GM23338 (cell line): ENCODE measurements at regions not wholly inside any gene's neighbourhood (a gene's known extent, or its start where the extent isn't known, plus 50 kb on each side); places are given as distances from the start of the nearest gene placed in this dataset.

Experiments
- ATAC-seq: fragments of 200-7000 bp; cut with Tn5 transposase; 3 replicates; pipeline ENCODE4 v1.9.1; 2020
- DNase-seq: peaks from one replicate; pipeline ENCODE4 v3.0.0-alpha.2; 2015; ENCODE audit warnings: low spot score
- H2AFZ ChIP-seq: fragments of 200-600 bp; sonication (generic); 2 replicates; pipeline ENCODE4 v1.8.0; 2016; ENCODE audit warnings: antibody characterized with exemption, mild to moderate bottlenecking, moderate library complexity
- H3F3A ChIP-seq: fragments of 200-600 bp; sonication (generic); replicated peaks from 2 replicates; pipeline ENCODE4 v1.8.0; 2017; ENCODE audit warnings: antibody characterized with exemption, mixed run types, low read depth
- H3K27ac ChIP-seq: fragments of 200-600 bp; sonication (generic); 2 replicates; pipeline ENCODE4 v1.6.1; 2016; ENCODE audit warnings: low read depth
- H3K27me3 ChIP-seq: fragments of 200-600 bp; sonication (generic); 2 replicates; pipeline ENCODE4 v1.8.0; 2016; ENCODE audit warnings: mild to moderate bottlenecking, mixed run types, moderate library complexity; ENCODE audit not compliant: insufficient read depth
- H3K36me3 ChIP-seq: fragments of 200-600 bp; sonication (generic); 2 replicates; pipeline ENCODE4 v1.8.0; 2016; ENCODE audit warnings: mild to moderate bottlenecking; ENCODE audit not compliant: insufficient read depth
- H3K4me1 ChIP-seq: fragments of 200-600 bp; sonication (generic); 2 replicates; pipeline ENCODE4 v1.8.0; 2016; ENCODE audit warnings: mild to moderate bottlenecking, moderate library complexity; ENCODE audit not compliant: insufficient read depth
- H3K4me2 ChIP-seq: fragments of 200-600 bp; sonication (generic); 2 replicates; pipeline ENCODE4 v1.7.1; 2017; ENCODE audit warnings: mixed run types
- H3K4me3 ChIP-seq: fragments of 200-600 bp; sonication (generic); 2 replicates; pipeline ENCODE4 v1.6.1; 2016; ENCODE audit warnings: mixed run types
- H3K79me2 ChIP-seq: fragments of 200-600 bp; sonication (generic); replicated peaks from 2 replicates; pipeline ENCODE4 v1.8.0; 2017; ENCODE audit warnings: mild to moderate bottlenecking; ENCODE audit not compliant: insufficient read depth
- H3K9me2 ChIP-seq: fragments of 200-600 bp; sonication (generic); 2 replicates; pipeline ENCODE4 v1.8.0; 2017; ENCODE audit not compliant: insufficient read depth
- H4K20me1 ChIP-seq: fragments of 200-600 bp; sonication (generic); replicated peaks from 2 replicates; pipeline ENCODE4 v1.8.0; 2017; ENCODE audit warnings: mild to moderate bottlenecking; ENCODE audit not compliant: insufficient read depth
- H3K27ac Mint-ChIP-seq: 2 replicates; pipeline ENCODE4 v1.8.0; 2020; ENCODE audit warnings: inconsistent platforms, mild to moderate bottlenecking, moderate library complexity, mixed read lengths
- H3K27me3 Mint-ChIP-seq: 3 replicates; pipeline ENCODE4 v1.8.0; 2022; ENCODE audit warnings: low read depth, mild to moderate bottlenecking, moderate library complexity, mixed read lengths, inconsistent platforms; ENCODE audit not compliant: insufficient read depth, poor library complexity
- H3K36me3 Mint-ChIP-seq: 3 replicates; pipeline ENCODE4 v1.8.0; 2021; ENCODE audit warnings: low read depth, mild to moderate bottlenecking, inconsistent platforms, moderate library complexity, mixed read lengths
- H3K4me1 Mint-ChIP-seq: 3 replicates; pipeline ENCODE4 v1.8.0; 2020; ENCODE audit warnings: mild to moderate bottlenecking, inconsistent platforms, mixed read lengths
- H3K4me3 Mint-ChIP-seq: 3 replicates; pipeline ENCODE4 v1.8.0; 2021; ENCODE audit warnings: moderate library complexity, mild to moderate bottlenecking, inconsistent platforms, mixed read lengths
- H3K9me3 Mint-ChIP-seq: 3 replicates; pipeline ENCODE4 v1.8.0; 2020; ENCODE audit warnings: moderate library complexity, mild to moderate bottlenecking, inconsistent platforms, mixed read lengths
- JUNB ChIP-seq: IDR thresholded peaks from one replicate; pipeline ENCODE4 v1.6.1; 2016; ENCODE audit warnings: antibody characterized with exemption; ENCODE audit not compliant: unreplicated experiment
- NANOG ChIP-seq: IDR thresholded peaks from 2 replicates; pipeline ENCODE4 v1.6.1; 2016; ENCODE audit warnings: antibody characterized with exemption, borderline replicate concordance
- ZNF331 ChIP-seq: fragments of 250-450 bp; sonication (Bioruptor Pico); IDR thresholded peaks from 2 replicates; pipeline ENCODE4 v1.5.0; 2020; ENCODE audit warnings: low read depth, mild to moderate bottlenecking, moderate library complexity
- TF ChIP-seq, protein P1 (sequence below): fragments of 250-450 bp; sonication (Bioruptor Pico); IDR thresholded peaks from 2 replicates; pipeline ENCODE4 v1.5.0; 2020; ENCODE audit warnings: mild to moderate bottlenecking, moderate library complexity
- TF ChIP-seq, protein P2 (sequence below), 2 experiments: fragments of 200-600 bp in 1 of 2; sonication (generic) in 1 of 2; conservative IDR thresholded peaks; 2 replicates each; pipeline versions ENCODE4 v1.5.1 to v1.6.1; 2016 to 2017; ENCODE audit warnings: antibody characterized with exemption in 2 of 2, low read depth in 2 of 2, mild to moderate bottlenecking in 2 of 2, moderate library complexity in 1 of 2
- TF ChIP-seq, protein P3 (sequence below): IDR thresholded peaks from one replicate; pipeline ENCODE4 v1.6.1; 2018; ENCODE audit warnings: antibody characterized with exemption; ENCODE audit not compliant: unreplicated experiment

DNA sequence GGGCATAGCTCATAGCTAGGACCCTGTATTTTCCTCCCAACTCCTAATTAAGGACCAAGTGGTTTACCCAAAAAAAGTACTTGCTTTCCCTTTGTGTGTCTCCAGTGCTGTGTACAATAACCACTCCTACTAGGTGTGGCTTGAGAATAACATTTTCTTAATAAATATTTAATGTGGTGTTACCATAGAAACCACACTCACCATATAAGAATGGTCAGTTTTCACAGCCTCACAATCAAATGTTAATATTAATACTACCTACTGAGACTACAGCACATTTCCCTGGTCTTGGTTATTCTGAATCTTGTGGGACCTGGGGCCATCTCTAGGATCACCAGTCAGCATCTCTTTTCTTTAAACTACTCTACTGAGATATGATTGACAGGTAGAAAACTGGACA is 83.5 kb upstream of the BCAR3 start:
- no peaks in the 10 kb centered on the region for H3K79me2 ChIP-seq
- no peaks in the 10 kb centered on the region; the same call in 2 of the 3 replicates for H3K36me3 Mint-ChIP-seq
- no peak overlapping the region for H3K4me3 Mint-ChIP-seq
- no peak for DNase-seq
- no peak for ATAC-seq
- H3K4me3 ChIP-seq = no peak overlapping the region
- no peaks in the 10 kb centered on the region for H3F3A ChIP-seq
- no peak overlapping the region for H2AFZ ChIP-seq
- no peaks in the 10 kb centered on the region for H3K27me3 ChIP-seq
- peaks cover 21% of the 10 kb centered on the region for H3K4me1 ChIP-seq
- H3K27me3 Mint-ChIP-seq = peaks cover 6% of the 10 kb centered on the region
- peaks cover 19% of the 10 kb centered on the region for H3K9me2 ChIP-seq
- H4K20me1 ChIP-seq = no peaks in the 10 kb centered on the region
- H3K4me2 ChIP-seq = no peak overlapping the region
- no peaks in the 10 kb centered on the region; the same call in 2 of the 3 replicates for H3K9me3 Mint-ChIP-seq
- H3K4me1 Mint-ChIP-seq = peaks cover 31% of the 10 kb centered on the region
- no peak overlapping the region for H3K27ac ChIP-seq
- no peaks in the 10 kb centered on the region for H3K36me3 ChIP-seq
- no peak overlapping the region for H3K27ac Mint-ChIP-seq
- TF ChIP-seq, protein P1, sequence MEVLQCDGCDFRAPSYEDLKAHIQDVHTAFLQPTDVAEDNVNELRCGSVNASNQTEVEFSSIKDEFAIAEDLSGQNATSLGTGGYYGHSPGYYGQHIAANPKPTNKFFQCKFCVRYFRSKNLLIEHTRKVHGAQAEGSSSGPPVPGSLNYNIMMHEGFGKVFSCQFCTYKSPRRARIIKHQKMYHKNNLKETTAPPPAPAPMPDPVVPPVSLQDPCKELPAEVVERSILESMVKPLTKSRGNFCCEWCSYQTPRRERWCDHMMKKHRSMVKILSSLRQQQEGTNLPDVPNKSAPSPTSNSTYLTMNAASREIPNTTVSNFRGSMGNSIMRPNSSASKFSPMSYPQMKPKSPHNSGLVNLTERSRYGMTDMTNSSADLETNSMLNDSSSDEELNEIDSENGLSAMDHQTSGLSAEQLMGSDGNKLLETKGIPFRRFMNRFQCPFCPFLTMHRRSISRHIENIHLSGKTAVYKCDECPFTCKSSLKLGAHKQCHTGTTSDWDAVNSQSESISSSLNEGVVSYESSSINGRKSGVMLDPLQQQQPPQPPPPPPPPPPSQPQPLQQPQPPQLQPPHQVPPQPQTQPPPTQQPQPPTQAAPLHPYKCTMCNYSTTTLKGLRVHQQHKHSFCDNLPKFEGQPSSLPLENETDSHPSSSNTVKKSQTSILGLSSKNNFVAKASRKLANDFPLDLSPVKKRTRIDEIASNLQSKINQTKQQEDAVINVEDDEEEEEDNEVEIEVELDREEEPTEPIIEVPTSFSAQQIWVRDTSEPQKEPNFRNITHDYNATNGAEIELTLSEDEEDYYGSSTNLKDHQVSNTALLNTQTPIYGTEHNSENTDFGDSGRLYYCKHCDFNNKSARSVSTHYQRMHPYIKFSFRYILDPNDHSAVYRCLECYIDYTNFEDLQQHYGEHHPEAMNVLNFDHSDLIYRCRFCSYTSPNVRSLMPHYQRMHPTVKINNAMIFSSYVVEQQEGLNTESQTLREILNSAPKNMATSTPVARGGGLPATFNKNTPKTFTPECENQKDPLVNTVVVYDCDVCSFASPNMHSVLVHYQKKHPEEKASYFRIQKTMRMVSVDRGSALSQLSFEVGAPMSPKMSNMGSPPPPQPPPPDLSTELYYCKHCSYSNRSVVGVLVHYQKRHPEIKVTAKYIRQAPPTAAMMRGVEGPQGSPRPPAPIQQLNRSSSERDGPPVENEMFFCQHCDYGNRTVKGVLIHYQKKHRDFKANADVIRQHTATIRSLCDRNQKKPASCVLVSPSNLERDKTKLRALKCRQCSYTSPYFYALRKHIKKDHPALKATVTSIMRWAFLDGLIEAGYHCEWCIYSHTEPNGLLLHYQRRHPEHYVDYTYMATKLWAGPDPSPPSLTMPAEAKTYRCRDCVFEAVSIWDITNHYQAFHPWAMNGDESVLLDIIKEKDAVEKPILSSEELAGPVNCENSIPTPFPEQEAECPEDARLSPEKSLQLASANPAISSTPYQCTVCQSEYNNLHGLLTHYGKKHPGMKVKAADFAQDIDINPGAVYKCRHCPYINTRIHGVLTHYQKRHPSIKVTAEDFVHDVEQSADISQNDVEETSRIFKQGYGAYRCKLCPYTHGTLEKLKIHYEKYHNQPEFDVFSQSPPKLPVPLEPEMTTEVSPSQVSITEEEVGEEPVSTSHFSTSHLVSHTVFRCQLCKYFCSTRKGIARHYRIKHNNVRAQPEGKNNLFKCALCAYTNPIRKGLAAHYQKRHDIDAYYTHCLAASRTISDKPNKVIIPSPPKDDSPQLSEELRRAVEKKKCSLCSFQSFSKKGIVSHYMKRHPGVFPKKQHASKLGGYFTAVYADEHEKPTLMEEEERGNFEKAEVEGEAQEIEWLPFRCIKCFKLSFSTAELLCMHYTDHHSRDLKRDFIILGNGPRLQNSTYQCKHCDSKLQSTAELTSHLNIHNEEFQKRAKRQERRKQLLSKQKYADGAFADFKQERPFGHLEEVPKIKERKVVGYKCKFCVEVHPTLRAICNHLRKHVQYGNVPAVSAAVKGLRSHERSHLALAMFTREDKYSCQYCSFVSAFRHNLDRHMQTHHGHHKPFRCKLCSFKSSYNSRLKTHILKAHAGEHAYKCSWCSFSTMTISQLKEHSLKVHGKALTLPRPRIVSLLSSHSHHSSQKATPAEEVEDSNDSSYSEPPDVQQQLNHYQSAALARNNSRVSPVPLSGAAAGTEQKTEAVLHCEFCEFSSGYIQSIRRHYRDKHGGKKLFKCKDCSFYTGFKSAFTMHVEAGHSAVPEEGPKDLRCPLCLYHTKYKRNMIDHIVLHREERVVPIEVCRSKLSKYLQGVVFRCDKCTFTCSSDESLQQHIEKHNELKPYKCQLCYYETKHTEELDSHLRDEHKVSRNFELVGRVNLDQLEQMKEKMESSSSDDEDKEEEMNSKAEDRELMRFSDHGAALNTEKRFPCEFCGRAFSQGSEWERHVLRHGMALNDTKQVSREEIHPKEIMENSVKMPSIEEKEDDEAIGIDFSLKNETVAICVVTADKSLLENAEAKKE = no peak
- TF ChIP-seq ZNF331 (CRISPR knock-in tag) = no peak
- TF ChIP-seq, protein P2, sequence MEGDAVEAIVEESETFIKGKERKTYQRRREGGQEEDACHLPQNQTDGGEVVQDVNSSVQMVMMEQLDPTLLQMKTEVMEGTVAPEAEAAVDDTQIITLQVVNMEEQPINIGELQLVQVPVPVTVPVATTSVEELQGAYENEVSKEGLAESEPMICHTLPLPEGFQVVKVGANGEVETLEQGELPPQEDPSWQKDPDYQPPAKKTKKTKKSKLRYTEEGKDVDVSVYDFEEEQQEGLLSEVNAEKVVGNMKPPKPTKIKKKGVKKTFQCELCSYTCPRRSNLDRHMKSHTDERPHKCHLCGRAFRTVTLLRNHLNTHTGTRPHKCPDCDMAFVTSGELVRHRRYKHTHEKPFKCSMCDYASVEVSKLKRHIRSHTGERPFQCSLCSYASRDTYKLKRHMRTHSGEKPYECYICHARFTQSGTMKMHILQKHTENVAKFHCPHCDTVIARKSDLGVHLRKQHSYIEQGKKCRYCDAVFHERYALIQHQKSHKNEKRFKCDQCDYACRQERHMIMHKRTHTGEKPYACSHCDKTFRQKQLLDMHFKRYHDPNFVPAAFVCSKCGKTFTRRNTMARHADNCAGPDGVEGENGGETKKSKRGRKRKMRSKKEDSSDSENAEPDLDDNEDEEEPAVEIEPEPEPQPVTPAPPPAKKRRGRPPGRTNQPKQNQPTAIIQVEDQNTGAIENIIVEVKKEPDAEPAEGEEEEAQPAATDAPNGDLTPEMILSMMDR (conservative IDR thresholded peaks at IDR 0.05; ENCODE audit: low read depth in 2 of 2) = no peak

DNA sequence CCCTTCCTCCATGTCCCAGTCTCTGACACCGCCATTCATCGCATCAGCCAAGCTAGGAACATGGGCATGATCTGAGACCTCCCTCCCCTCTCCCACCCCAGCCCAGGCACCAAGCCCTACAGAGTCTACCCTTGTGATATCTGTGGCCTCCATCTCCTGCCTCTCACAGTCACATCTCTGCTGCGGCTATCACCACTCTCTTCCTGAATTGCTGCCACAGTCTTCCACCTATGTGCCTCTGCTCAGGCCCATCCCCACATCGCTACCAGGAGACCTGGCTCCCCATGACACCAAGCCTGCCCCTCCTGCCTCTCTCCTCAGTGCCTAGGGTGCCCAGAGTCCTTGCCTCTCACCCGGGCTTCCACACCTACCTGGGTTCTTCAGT is 82.7 kb upstream of the BCAR3 start:
- Histone ChIP-seq H3F3A (no peaks in the 10 kb centered on the region), H3K36me3 (no peaks in the 10 kb centered on the region), H3K4me1 (peaks cover 14% of the 10 kb centered on the region), H3K9me2 (peaks cover 20% of the 10 kb centered on the region; the same call in 1 of the 2 replicates), H3K79me2 (no peaks in the 10 kb centered on the region), H3K4me2 (no peak overlapping the region), H3K27me3 (no peaks in the 10 kb centered on the region), H3K27ac (no peak overlapping the region), H4K20me1 (no peaks in the 10 kb centered on the region), H3K4me3 (no peak overlapping the region), H2AFZ (no peak overlapping the region)
- Mint-ChIP-seq H3K27me3 (peaks cover 6% of the 10 kb centered on the region), H3K4me3 (no peak overlapping the region), H3K36me3 (no peaks in the 10 kb centered on the region; the same call in 2 of the 3 replicates), H3K9me3 (no peaks in the 10 kb centered on the region; the same call in 2 of the 3 replicates), H3K4me1 (peaks cover 24% of the 10 kb centered on the region), H3K27ac (no peak overlapping the region)
- DNase-seq (no peak), ATAC-seq (no peak)
- TF ChIP-seq JUNB (no peak), NANOG (no peak)
- TF ChIP-seq, protein P3, sequence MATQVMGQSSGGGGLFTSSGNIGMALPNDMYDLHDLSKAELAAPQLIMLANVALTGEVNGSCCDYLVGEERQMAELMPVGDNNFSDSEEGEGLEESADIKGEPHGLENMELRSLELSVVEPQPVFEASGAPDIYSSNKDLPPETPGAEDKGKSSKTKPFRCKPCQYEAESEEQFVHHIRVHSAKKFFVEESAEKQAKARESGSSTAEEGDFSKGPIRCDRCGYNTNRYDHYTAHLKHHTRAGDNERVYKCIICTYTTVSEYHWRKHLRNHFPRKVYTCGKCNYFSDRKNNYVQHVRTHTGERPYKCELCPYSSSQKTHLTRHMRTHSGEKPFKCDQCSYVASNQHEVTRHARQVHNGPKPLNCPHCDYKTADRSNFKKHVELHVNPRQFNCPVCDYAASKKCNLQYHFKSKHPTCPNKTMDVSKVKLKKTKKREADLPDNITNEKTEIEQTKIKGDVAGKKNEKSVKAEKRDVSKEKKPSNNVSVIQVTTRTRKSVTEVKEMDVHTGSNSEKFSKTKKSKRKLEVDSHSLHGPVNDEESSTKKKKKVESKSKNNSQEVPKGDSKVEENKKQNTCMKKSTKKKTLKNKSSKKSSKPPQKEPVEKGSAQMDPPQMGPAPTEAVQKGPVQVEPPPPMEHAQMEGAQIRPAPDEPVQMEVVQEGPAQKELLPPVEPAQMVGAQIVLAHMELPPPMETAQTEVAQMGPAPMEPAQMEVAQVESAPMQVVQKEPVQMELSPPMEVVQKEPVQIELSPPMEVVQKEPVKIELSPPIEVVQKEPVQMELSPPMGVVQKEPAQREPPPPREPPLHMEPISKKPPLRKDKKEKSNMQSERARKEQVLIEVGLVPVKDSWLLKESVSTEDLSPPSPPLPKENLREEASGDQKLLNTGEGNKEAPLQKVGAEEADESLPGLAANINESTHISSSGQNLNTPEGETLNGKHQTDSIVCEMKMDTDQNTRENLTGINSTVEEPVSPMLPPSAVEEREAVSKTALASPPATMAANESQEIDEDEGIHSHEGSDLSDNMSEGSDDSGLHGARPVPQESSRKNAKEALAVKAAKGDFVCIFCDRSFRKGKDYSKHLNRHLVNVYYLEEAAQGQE = no peak
